AG09309 (cell line): ENCODE measurements at regions not wholly inside any gene's neighbourhood (a gene's known extent, or its start where the extent isn't known, plus 50 kb on each side); places are given as distances from the start of the nearest gene placed in this dataset.
"Not testable (repeated sequence)": the region's sequence is repeated elsewhere in the genome, so short reads cannot be mapped to it uniquely, and the experiment has no call there.

ENCODE experiments used
- DNase-seq: peaks from one replicate; pipeline ENCODE4 v3.0.0-alpha.2; 2010; ENCODE audit warnings: low read depth
- H3K4me3 ChIP-seq: 2 replicates; pipeline ENCODE4 v1.5.1; 2011; ENCODE audit warnings: mild to moderate bottlenecking, low read depth, low read length, moderate library complexity; ENCODE audit not compliant: control insufficient read depth
- TF ChIP-seq, protein P1 (sequence below): IDR thresholded peaks from 2 replicates; pipeline ENCODE4 v1.5.1; 2011; ENCODE audit warnings: mild to moderate bottlenecking, low read depth, low read length, inconsistent platforms; ENCODE audit not compliant: insufficient read depth, control insufficient read depth; ENCODE audit errors: missing control alignments

DNA sequence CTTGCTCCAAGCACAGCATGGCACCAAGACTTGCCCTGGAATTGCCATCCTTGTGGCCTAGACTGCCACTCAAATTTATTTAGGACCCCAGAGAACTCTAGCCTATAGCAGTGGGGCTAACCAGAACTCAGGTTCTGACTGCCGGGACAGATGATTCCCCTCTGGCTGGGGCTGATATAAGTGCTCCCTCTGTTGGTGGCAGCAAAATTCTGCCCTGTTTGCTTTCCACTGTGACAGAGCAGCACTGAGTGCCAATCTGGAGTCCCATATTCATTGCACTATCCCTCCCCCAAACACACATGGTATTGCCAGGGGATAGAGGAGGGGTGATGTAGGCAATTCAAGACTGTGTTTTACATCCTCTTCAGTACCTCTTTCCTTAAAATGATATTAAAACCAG, 1081.9 kb downstream of the FAT4 start:
- TF ChIP-seq, protein P1, sequence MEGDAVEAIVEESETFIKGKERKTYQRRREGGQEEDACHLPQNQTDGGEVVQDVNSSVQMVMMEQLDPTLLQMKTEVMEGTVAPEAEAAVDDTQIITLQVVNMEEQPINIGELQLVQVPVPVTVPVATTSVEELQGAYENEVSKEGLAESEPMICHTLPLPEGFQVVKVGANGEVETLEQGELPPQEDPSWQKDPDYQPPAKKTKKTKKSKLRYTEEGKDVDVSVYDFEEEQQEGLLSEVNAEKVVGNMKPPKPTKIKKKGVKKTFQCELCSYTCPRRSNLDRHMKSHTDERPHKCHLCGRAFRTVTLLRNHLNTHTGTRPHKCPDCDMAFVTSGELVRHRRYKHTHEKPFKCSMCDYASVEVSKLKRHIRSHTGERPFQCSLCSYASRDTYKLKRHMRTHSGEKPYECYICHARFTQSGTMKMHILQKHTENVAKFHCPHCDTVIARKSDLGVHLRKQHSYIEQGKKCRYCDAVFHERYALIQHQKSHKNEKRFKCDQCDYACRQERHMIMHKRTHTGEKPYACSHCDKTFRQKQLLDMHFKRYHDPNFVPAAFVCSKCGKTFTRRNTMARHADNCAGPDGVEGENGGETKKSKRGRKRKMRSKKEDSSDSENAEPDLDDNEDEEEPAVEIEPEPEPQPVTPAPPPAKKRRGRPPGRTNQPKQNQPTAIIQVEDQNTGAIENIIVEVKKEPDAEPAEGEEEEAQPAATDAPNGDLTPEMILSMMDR, result no peak
- no peak for DNase-seq

DNA sequence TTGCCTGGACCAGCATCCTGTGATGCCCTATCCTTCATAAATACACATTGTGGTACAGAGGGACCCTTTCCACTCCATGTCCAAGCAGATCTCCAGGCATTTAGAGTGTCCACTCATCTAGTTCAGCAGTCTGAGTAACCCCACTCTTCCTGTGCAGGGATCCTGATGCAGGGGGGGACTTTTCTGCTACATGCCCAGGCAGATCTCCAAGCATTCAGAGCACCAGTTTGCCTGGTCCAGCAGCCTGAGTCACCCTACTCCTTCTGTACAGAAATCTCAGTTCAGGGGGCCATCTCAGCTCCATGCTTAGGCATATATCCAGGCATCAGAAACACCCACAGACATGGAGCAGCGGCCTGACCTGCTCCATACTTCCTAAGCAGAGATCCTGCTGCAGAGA, 1089.8 kb downstream of the FAT4 start:
- TF ChIP-seq, protein P1, result no peak
- DNase-seq, result no peak
- H3K4me3 ChIP-seq, result no peak overlapping the region

More for the DNA sequence above, 1081.9 kb downstream of the FAT4 start:
- H3K4me3 ChIP-seq, result no peak overlapping the region

DNA sequence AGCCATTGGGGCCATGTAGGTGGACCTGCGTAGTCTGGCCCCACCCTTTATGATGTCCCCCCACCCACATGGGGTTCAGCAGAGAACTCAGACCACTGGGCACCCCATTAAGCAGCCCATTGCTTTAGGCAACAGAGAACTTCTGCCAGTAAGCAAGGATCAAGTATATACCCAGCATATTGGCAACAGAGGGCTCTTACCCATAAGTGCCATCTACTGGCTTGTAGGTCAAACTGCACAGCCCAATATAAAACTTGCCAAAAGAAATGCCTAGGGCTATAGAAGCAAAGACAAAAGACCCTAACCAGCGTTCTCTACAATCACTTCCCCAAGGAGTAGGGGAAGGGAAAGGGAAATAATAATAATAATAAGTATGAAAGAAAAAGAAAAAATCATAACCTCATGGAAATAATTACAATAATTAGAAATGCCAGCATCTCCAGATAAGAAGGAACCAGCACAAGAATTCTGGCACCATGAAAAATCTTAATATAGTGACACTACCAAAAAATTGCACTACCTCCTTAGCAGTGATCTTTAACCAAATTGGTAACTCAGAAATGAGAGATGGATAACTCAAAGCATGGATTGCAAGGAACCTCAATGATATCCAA, 1090.7 kb downstream of the FAT4 start:
- TF ChIP-seq, protein P1, result peak; percentile 66
- no peak overlapping the region for H3K4me3 ChIP-seq
- DNase-seq, result peak; percentile 4

DNA sequence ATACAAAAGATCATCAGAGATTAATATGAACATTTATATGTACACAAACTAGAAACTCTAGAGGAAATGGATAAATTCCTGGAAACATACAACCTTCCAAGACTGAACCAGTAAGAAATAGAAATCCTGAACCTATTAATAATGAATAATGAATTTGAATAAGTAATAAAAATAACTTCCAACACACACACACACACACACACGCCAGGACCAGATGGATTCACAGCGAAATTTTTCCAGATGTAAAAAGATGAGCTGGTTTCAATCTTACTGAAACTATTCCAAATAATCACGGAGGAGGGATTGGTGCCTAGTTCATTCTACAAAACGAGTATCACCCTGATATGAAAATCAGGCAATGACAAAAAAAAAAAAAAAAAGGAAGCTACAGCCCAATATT, 1095.0 kb downstream of the FAT4 start:
- TF ChIP-seq, protein P1, result no peak
- H3K4me3 ChIP-seq, result no peak overlapping the region
- DNase-seq, result no peak

DNA sequence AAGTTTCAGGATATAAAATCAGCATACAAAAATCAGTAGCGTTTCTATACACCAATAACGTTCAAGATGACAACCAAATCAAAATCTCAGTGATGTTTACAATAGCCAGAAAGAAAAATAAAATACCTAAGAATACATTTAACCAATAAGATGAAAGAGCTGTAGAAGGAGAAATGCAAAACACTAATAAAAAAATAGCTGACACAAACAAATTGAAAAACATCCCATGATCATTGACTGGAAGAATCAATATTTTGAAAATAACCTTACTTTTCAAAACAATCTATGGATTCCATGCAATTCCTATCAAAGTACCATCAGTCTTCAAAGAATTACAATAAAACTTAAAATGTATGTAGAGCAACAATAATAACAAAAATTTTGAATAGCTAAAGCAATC, 1096.3 kb downstream of the FAT4 start:
- no peak for DNase-seq
- no peak overlapping the region for H3K4me3 ChIP-seq
- TF ChIP-seq, protein P1, result no peak

DNA sequence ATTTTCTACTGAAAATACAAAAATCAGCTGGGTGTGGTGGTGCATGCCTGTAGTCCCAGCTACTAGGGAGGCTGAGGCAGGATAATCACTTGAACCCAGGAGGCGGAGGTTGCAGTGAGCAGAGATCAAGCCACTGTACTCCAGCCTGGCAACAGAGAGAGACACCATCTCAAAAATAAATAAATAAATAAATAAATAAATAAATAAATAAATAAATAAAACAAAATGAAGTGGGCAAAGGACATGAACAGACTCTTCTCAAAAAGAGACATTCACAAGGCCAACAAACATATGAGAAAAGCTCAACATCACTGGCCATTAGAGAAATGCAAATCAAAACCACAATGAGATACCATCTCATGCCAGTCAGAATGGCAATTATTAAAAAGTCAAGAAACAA, 1097.6 kb downstream of the FAT4 start:
- DNase-seq, H3K4me3 ChIP-seq: not testable (repeated sequence)

DNA sequence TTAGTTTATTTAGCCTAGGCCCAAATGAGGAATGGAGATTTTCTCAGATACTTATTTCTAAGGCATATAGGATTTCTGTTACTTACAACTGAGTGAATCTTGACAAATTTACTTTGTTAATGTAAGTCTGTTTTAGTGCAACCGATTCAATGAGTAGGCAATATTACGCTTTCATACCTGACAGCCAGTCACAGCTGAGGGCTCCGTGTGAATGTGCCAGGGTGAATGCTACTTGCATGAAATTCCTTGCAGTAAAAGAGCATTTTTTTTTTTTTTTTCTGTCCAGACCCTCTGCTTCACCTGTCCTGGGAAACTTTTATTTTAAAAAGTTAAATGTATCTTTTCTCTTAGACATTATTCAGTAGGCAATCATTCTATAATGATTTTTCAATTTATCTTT, 1100.0 kb downstream of the FAT4 start:
- no peak overlapping the region for H3K4me3 ChIP-seq
- no peak for DNase-seq
- TF ChIP-seq, protein P1, result no peak
